Panc1 (cell line): ENCODE measurements at regions not wholly inside any gene's neighbourhood (a gene's known extent, or its start where the extent isn't known, plus 50 kb on each side); places are given as distances from the start of the nearest gene placed in this dataset.
"Not testable (repeated sequence)": the region's sequence is repeated elsewhere in the genome, so short reads cannot be mapped to it uniquely, and the experiment has no call there.

Source experiments
- CTCF ChIP-seq: fragments of 450-650 bp; IDR thresholded peaks from 2 replicates; pipeline ENCODE4 v1.5.1; 2017; ENCODE audit warnings: mild to moderate bottlenecking
- POLR2AphosphoS5 ChIP-seq: IDR thresholded peaks from 2 replicates; pipeline ENCODE4 v1.6.1; 2012; ENCODE audit warnings: mild to moderate bottlenecking, low read depth, low read length, moderate library complexity
- SIN3A ChIP-seq: IDR thresholded peaks from 2 replicates; pipeline ENCODE4 v1.6.1; 2012; ENCODE audit warnings: low read depth, mild to moderate bottlenecking, low read length, moderate library complexity, borderline replicate concordance; ENCODE audit not compliant: insufficient read depth
- TF ChIP-seq, protein P1 (sequence below), 2 experiments: IDR thresholded peaks; 2 replicates each; pipeline ENCODE4 v1.6.1; 2011 to 2012; ENCODE audit warnings: low read depth in 2 of 2, control low read depth in 1 of 2, low read length in 1 of 2, mild to moderate bottlenecking in 1 of 2, moderate library complexity in 1 of 2; ENCODE audit not compliant: insufficient read depth in 1 of 2

DNA sequence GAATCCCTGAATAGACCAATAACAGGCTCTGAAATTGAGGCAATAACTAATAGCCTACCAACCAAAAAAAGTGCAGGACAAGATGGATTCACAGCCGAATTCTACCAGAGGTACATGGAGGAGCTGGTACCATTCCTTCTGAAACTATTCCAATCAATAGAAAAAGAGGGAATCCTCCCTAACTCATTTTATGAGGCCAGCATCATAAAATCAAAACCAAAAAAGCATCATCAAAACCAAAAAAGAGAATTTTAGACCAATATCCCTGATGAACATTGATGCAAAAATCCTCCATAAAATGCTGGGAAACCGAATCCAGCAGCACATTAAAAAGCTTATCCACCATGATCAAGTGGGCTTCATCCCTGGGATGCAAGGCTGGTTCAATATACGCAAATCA lies 246.2 kb upstream of the THUMPD2 start:
- not testable (repeated sequence) for TF ChIP-seq CTCF, SIN3A, POLR2AphosphoS5
- TF ChIP-seq, protein P1, sequence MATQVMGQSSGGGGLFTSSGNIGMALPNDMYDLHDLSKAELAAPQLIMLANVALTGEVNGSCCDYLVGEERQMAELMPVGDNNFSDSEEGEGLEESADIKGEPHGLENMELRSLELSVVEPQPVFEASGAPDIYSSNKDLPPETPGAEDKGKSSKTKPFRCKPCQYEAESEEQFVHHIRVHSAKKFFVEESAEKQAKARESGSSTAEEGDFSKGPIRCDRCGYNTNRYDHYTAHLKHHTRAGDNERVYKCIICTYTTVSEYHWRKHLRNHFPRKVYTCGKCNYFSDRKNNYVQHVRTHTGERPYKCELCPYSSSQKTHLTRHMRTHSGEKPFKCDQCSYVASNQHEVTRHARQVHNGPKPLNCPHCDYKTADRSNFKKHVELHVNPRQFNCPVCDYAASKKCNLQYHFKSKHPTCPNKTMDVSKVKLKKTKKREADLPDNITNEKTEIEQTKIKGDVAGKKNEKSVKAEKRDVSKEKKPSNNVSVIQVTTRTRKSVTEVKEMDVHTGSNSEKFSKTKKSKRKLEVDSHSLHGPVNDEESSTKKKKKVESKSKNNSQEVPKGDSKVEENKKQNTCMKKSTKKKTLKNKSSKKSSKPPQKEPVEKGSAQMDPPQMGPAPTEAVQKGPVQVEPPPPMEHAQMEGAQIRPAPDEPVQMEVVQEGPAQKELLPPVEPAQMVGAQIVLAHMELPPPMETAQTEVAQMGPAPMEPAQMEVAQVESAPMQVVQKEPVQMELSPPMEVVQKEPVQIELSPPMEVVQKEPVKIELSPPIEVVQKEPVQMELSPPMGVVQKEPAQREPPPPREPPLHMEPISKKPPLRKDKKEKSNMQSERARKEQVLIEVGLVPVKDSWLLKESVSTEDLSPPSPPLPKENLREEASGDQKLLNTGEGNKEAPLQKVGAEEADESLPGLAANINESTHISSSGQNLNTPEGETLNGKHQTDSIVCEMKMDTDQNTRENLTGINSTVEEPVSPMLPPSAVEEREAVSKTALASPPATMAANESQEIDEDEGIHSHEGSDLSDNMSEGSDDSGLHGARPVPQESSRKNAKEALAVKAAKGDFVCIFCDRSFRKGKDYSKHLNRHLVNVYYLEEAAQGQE (IDR thresholded peaks at IDR 0.05; ENCODE audit: insufficient read depth in 1 of 2, low read depth in 2 of 2, low read length in 1 of 2), result not testable (repeated sequence)
